ENCODE measurements at regions not wholly inside any gene's neighbourhood (a gene's known extent, or its start where the extent isn't known, plus 50 kb on each side); places are given as distances from the start of the nearest gene placed in this dataset.

DNA sequence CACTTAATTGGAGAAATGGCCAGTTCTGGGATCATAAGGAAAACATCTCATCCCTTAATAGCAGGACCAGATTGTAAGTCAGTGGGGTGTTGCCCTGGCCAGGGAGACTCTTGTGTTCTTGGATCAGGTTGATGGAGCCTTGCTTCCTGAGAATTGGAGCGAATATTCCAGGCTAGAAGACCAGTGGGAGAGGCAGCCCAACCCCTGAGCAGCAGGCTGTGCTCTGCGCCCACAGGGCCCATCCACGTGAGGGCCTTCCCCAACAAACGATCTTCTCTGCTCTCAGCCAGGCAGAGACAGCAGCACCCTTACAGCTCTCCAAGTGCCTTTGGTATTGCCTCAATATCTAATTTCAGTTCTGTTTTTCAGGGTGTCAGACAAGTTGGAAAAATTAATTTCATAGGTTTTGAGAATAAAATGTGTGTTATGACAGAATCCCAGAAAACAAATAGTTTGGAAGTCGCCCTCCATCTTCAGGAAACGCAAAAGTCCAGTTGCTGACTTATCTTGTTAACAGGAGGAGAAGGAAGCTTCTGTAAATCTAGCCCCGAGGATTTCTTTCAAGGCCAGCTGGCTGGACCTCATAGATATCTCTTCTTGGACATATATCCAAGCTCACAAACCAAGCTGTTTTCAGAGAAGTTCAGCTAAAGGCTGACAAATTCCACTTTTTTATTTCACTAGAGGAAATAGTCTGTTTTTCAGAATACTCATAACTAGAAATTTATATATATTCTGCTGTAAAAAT, 105.5 kb downstream of the COPS8 start:
- intact Hi-C loops (cut with DNase I, micrococcal nuclease) = loop anchor here in 1 of 2 experiments (1.0 kb wide), 1 partner anchor 20 kb away; no protein-coding TSS in a partner anchor
- no peak overlapping the region for H3K27ac Mint-ChIP-seq
- ChIA-PET POLR2A (no interaction called here), CTCF (interaction anchor here (0.6 to 2.0 kb wide), 4 partner anchors 9 to 1303 kb away, joined by 3 to 5 read pairs (median 3); no protein-coding TSS in a partner anchor)
- H3K9me3 Mint-ChIP-seq (ENCODE audit: low read depth) = no peaks in the 10 kb centered on the region
- no peak for ATAC-seq
- no peak for DNase-seq
- no peaks in the 10 kb centered on the region for H3K4me1 Mint-ChIP-seq
- H3K27me3 Mint-ChIP-seq = peaks cover 3% of the 10 kb centered on the region
- H3K36me3 Mint-ChIP-seq (ENCODE audit: low read depth) = no peaks in the 10 kb centered on the region
- no peak overlapping the region for H3K4me3 Mint-ChIP-seq

DNA sequence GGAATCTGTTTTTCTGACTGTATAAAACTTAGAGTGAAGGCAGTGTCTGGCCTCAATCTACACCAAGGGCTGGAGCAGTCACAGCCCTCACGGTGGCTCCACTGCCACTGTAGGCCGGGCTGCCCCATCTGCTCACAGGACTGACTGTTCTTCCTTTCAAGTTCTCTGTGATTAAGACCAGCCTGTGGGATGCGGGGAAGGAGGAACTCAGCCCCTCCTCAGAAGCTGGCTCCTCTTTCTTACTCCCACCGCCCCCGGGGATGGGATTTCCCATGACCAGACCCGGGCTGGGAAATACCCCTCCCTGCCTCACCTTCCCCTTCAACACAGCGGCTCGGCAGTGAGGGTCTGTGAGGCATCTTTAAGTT, 106.0 kb downstream of the COPS8 start:
- DNase-seq (no peak), ATAC-seq (no peak)
- ChIA-PET POLR2A (no interaction called here), CTCF (interaction anchor here (0.6 to 2.0 kb wide), 3 partner anchors 8 to 1303 kb away, joined by 3 to 5 read pairs (median 3); no protein-coding TSS in a partner anchor)
- Mint-ChIP-seq H3K4me3 (no peak overlapping the region), H3K27ac (no peak overlapping the region), H3K27me3 (no peaks in the 10 kb centered on the region), H3K36me3 (ENCODE audit: low read depth) (no peaks in the 10 kb centered on the region), H3K4me1 (no peaks in the 10 kb centered on the region), H3K9me3 (ENCODE audit: low read depth) (no peaks in the 10 kb centered on the region)
- intact Hi-C loops (cut with DNase I, micrococcal nuclease) = loop anchor here in 1 of 2 experiments (1.0 kb wide), 1 partner anchor 20 kb away; no protein-coding TSS in a partner anchor

DNA sequence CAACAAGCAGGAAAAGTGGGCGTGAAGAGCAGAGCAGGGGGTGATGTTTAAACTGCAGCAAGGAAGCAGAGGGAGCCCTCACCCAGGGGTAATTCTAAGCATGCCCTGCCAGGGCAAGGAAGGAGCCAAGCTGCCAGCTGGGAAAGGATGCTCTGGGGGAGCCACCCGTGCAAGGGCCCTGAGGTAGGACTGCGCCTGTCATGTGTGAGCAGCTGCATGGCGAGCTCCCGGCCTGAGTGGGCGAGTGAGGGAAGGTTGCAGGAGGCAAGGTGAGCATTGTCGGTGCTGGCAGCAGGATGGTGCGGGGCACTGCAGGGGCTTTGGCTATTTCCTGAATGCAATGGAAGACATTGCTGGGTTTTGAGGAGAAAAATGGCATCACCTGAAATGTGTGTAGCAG, 107.2 kb downstream of the COPS8 start:
- ATAC-seq = no peak
- intact Hi-C loops (cut with DNase I, micrococcal nuclease) = no loop called here

DNA sequence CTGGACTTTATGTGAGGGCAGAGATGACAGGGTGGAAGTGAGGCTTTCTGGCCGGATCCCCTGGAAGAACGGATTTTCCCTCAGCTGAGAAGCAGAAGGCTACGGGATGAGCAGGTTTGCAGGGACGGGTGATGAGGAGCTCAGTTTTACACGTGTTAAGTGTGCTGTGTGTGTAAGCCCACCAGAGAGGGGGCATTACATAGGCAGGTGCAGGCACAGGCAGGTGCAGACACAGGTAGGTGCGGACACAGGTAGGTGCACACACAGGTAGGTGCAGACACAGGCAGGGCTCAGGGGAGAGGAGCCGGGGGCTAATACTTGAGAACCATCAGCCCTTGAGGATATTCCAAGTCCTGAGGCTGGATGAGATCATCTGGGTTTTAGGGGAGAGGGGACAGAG, 107.7 kb downstream of the COPS8 start:
- Mint-ChIP-seq H3K9me3 (ENCODE audit: low read depth) (no peaks in the 10 kb centered on the region), H3K27me3 (no peaks in the 10 kb centered on the region), H3K4me3 (no peak overlapping the region), H3K4me1 (no peaks in the 10 kb centered on the region), H3K27ac (no peak overlapping the region), H3K36me3 (ENCODE audit: low read depth) (no peaks in the 10 kb centered on the region)
- ChIA-PET CTCF (interaction anchor here (0.7 to 1.1 kb wide), 2 partner anchors 71 to 127 kb away, joined by 3 read pairs; no protein-coding TSS in a partner anchor), POLR2A (no interaction called here)
- intact Hi-C loops (cut with DNase I, micrococcal nuclease) = no loop called here
- ATAC-seq (no peak), DNase-seq (no peak)

More for the DNA sequence above, 107.2 kb downstream of the COPS8 start:
- ChIA-PET POLR2A (no interaction called here), CTCF (no interaction called here)
- no peak overlapping the region for H3K27ac Mint-ChIP-seq
- DNase-seq = no peak
- H3K4me1 Mint-ChIP-seq = no peaks in the 10 kb centered on the region
- no peaks in the 10 kb centered on the region for H3K9me3 Mint-ChIP-seq (ENCODE audit: low read depth)
- H3K4me3 Mint-ChIP-seq = no peak overlapping the region
- H3K36me3 Mint-ChIP-seq (ENCODE audit: low read depth) = no peaks in the 10 kb centered on the region
- H3K27me3 Mint-ChIP-seq = no peaks in the 10 kb centered on the region

DNA sequence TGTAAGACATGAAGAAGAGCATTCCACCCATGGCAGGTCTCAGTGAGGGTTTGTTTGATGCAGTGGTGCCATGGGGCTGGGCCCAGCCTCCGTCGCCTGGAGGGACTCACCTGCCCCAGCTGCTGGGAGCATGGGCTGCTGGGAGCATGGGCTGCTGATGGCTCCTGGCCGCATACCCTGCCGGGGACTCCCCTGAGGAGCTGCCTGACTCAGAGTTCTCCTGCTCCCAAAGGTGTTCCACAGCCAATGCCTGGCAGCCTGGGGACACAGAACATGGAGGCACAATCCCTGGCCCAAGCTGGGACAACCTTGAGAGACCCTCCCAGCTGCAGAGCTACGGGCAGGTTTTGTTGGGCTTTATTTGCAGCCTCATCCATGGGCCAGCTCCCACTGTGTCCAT, 108.4 kb downstream of the COPS8 start:
- ATAC-seq = no peak
- CTCF ChIA-PET = interaction anchor here (1.1 kb wide), 1 partner anchor 72 kb away, joined by 3 read pairs; no protein-coding TSS in a partner anchor
- POLR2A ChIA-PET = no interaction called here

DNA sequence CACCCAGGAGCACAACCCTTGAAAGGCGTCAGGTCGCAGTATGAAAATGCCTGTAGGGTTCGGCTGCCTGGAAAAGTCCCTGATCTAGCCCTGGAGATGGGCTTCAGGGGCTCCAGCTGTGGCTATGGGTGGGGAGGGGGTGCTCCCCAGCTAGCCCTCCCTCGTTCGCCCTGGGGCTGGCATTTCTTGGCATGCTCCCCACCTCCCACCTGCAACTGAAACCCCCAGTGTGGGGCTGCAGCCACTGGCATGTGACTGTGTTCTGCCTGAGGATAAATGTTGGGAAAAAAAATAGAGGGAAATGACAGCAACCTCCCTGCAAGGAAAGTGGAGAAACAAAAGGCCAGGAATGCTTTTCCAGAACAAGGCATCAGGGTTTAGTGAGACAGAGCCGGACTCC, 109.2 kb downstream of the COPS8 start:
- Mint-ChIP-seq H3K27ac (no peak overlapping the region), H3K36me3 (ENCODE audit: low read depth) (no peaks in the 10 kb centered on the region), H3K9me3 (ENCODE audit: low read depth) (no peaks in the 10 kb centered on the region), H3K4me3 (no peak overlapping the region), H3K4me1 (no peaks in the 10 kb centered on the region), H3K27me3 (no peaks in the 10 kb centered on the region)
- intact Hi-C loops (cut with DNase I, micrococcal nuclease) = no loop called here
- DNase-seq (no peak), ATAC-seq (no peak)
- ChIA-PET CTCF (no interaction called here), POLR2A (no interaction called here)

More for the DNA sequence above, 108.4 kb downstream of the COPS8 start:
- no peaks in the 10 kb centered on the region for H3K9me3 Mint-ChIP-seq (ENCODE audit: low read depth)
- intact Hi-C loops (cut with DNase I, micrococcal nuclease) = no loop called here
- no peaks in the 10 kb centered on the region for H3K27me3 Mint-ChIP-seq
- DNase-seq = no peak
- H3K4me3 Mint-ChIP-seq = no peak overlapping the region
- no peaks in the 10 kb centered on the region for H3K36me3 Mint-ChIP-seq (ENCODE audit: low read depth)
- H3K27ac Mint-ChIP-seq = no peak overlapping the region
- H3K4me1 Mint-ChIP-seq = no peaks in the 10 kb centered on the region

DNA sequence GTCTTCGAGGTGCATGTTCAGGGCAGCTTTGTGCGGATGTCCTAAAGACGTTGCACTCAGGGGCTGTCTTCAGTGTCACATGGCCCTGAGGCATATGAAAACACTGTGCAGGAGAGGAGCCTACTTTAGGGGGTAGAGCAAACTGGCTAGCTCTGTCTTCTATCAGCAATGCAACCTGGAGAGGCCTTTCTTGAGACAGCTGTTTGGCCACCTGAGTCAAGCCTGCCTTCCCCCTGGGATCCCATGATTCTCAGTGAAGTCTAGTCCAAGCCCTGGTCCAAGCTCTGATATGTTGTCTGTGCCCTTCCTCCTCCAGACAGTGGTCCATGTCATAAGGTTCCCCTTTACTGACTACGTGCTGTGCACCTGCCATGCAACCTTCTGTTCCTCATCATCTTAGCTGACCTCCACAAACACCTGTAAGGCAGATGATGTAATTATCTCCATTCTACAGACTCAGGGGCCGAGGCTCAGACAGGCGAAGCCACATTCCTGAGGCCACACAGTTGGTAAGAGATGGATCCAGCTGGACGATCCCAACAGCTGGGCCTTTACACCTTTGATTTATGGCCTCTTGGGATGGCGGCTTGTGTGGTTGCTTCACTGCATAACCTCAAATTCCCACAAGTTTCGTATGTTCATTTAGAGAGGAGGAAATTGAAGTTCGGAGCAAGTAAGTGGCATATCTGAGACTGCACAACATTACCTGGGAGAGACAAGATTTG, 109.9 kb downstream of the COPS8 start:
- ATAC-seq (no peak), DNase-seq (no peak)
- Mint-ChIP-seq H3K27me3 (no peaks in the 10 kb centered on the region), H3K36me3 (ENCODE audit: low read depth) (no peaks in the 10 kb centered on the region), H3K4me1 (no peaks in the 10 kb centered on the region), H3K4me3 (no peak overlapping the region), H3K27ac (no peak overlapping the region), H3K9me3 (ENCODE audit: low read depth) (no peaks in the 10 kb centered on the region)
- intact Hi-C loops (cut with DNase I, micrococcal nuclease) = no loop called here
- CTCF ChIA-PET = no interaction called here
- POLR2A ChIA-PET = no interaction called here

DNA sequence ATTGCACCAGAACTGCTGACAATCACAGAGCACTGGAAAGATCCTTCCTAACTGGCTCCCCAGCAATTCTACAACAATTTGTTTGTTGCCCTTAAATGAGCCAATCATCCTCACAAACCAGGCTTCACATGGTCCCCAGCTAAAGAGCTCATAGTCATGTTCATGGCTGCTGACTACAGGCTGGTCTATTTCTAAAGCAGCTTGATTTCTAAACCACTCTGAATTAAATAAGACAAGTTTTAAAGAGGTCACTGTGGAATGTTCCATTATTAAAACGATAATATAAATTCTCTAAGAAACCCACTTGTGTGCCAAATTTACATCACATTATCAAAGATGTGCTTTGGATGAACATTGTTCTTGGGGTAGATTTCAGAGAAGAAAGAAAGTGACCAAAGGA, 110.7 kb downstream of the COPS8 start:
- intact Hi-C loops (cut with DNase I, micrococcal nuclease) = no loop called here
- ATAC-seq (no peak), DNase-seq (no peak)
- Mint-ChIP-seq H3K27me3 (no peaks in the 10 kb centered on the region), H3K36me3 (ENCODE audit: low read depth) (no peaks in the 10 kb centered on the region), H3K9me3 (ENCODE audit: low read depth) (no peaks in the 10 kb centered on the region), H3K4me3 (no peak overlapping the region), H3K27ac (no peak overlapping the region), H3K4me1 (no peaks in the 10 kb centered on the region)
- ChIA-PET POLR2A (no interaction called here), CTCF (no interaction called here)

DNA sequence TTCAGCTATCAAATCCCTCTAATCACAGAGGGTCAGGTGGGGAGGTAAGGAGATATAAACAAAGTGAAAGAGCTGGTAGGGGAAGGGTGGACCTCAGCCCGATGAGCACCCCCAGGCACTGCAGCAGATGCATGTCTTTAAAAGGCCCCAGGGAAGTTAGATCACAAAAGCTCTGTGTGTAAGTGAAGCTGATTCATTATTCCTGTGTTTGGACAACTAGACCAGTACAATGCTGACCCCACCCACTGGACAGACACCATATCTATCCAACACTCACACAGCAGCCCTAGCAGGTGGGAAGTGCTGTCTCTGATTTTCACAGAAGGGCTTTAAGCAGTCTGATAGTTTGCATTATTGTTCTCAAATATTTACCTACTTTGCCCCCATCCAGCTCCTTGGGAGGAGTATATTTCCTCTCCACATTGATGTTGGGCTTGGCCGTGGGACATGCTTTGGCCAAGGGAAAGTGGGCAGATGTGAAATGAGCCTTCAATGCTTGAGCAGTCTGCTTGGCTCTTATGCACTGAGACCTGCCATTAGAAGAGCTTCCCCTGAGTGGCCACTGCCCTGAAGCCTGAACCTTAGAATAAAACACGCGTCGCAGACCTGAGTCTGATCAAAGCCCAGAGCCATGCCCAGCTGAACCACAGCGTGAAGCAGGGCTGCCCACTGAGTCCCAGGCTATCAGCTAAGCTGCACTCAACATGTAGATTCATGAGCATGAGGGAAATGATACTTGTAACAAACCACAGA, 111.4 kb downstream of the COPS8 start:
- Mint-ChIP-seq H3K4me3 (no peak overlapping the region), H3K4me1 (no peaks in the 10 kb centered on the region), H3K27me3 (no peaks in the 10 kb centered on the region), H3K9me3 (ENCODE audit: low read depth) (no peaks in the 10 kb centered on the region), H3K36me3 (ENCODE audit: low read depth) (no peaks in the 10 kb centered on the region), H3K27ac (no peak overlapping the region)
- ChIA-PET CTCF (no interaction called here), POLR2A (no interaction called here)
- no peak for ATAC-seq
- intact Hi-C loops (cut with DNase I, micrococcal nuclease) = no loop called here
- no peak for DNase-seq

DNA sequence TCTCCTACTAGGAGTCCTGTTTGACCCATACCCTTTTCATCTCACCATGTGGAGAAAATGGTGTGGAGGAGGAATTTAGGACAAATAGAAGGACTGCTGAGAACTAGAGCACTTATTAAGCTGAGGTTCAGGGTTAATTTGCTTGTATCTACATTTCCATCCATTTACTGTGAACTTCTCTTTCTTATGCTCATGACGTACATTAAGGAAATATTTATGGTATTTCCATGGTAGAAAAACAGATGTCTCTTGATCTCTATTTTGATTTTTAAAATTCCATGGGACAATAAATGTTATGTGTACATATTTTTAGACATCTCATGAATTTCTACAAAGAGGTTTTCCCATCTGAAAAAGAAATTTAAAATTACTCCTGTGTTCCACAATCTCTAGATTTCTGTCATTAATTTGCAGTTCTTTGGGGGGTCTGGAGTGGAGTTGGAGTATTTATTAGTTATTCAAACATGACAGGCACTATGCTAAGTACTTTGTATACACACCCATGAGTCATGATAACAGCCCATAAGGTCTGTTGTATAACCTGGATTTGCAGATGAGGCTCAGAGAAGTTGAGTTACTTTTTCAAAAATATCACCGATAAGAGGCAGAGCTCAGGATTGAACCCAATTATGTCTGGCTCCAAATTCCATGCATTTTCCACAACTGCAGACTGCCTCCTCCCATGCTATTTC, 112.6 kb downstream of the COPS8 start:
- H3K4me3 Mint-ChIP-seq = no peak overlapping the region
- no peak for ATAC-seq
- CTCF ChIA-PET = interaction anchor here (0.5 to 0.6 kb wide), 2 partner anchors 19 to 751 kb away, joined by 3 read pairs; no protein-coding TSS in a partner anchor

DNA sequence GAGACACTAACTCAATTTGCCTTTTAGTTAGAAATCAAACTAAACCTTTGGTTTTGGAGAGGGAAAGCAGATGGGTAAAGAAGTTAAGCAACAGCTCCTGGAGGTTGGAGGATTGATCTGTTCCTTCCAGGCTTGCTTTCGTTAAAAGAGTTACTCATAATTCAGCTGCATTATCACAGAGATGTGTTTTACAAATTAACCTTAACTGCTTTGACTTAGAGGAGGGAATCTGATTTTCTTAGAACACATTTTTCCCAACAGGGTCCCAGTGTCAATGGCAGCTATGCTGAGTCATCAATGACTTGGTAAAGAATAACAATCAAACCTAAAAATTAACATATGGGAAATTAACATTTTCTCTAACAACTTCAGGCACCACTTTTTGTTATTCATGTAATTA, 113.4 kb downstream of the COPS8 start:
- CTCF ChIA-PET = interaction anchor here (0.5 to 0.6 kb wide), 2 partner anchors 19 to 751 kb away, joined by 3 read pairs; no protein-coding TSS in a partner anchor
- Mint-ChIP-seq H3K4me3 (no peak overlapping the region), H3K9me3 (ENCODE audit: low read depth) (no peaks in the 10 kb centered on the region), H3K36me3 (ENCODE audit: low read depth) (no peaks in the 10 kb centered on the region), H3K27ac (no peak overlapping the region), H3K27me3 (no peaks in the 10 kb centered on the region), H3K4me1 (no peaks in the 10 kb centered on the region)
- DNase-seq (no peak), ATAC-seq (no peak)
- intact Hi-C loops (cut with DNase I, micrococcal nuclease) = no loop called here
- POLR2A ChIA-PET = no interaction called here

More for the DNA sequence above, 112.6 kb downstream of the COPS8 start:
- Mint-ChIP-seq H3K9me3 (ENCODE audit: low read depth) (no peaks in the 10 kb centered on the region), H3K4me1 (no peaks in the 10 kb centered on the region), H3K27ac (no peak overlapping the region), H3K36me3 (ENCODE audit: low read depth) (no peaks in the 10 kb centered on the region), H3K27me3 (no peaks in the 10 kb centered on the region)
- intact Hi-C loops (cut with DNase I, micrococcal nuclease) = no loop called here
- no peak for DNase-seq
- POLR2A ChIA-PET = no interaction called here
